ENCODE measurements at regions not wholly inside any gene's neighbourhood (a gene's known extent, or its start where the extent isn't known, plus 50 kb on each side); places are given as distances from the start of the nearest gene placed in this dataset.
"Not testable (repeated sequence)": the region's sequence is repeated elsewhere in the genome, so short reads cannot be mapped to it uniquely, and the experiment has no call there.

- DNase-seq: not testable (repeated sequence)
Measured at GRCh38 chr5:21274361-21274760, 1286.4 kb upstream of the CDH18 start.

GRCh38 chr5:21263361-21263760, 1275.4 kb upstream of the CDH18 start:
- DNase-seq: no peak

GRCh38 chr5:21254161-21254560, 1266.2 kb upstream of the CDH18 start:
- DNase-seq: no peak

GRCh38 chr5:21244982-21245381, 1257.0 kb upstream of the CDH18 start:
- no peak for DNase-seq

- DNase-seq: no peak
Measured at GRCh38 chr5:21238786-21239185, 1250.8 kb upstream of the CDH18 start.

- no peak for DNase-seq
Measured at GRCh38 chr5:21237461-21237860, 1249.5 kb upstream of the CDH18 start.

GRCh38 chr5:21236971-21237427, 1249.0 kb upstream of the CDH18 start:
- DNase-seq: no peak

GRCh38 chr5:21236104-21236503, 1248.1 kb upstream of the CDH18 start:
- DNase-seq: no peak

GRCh38 chr5:21225223-21226064, 1237.4 kb upstream of the CDH18 start:
- no peak for DNase-seq

GRCh38 chr5:21221616-21222015, 1233.6 kb upstream of the CDH18 start:
- no peak for DNase-seq

- no peak for DNase-seq
Measured at GRCh38 chr5:21219966-21220365, 1232.0 kb upstream of the CDH18 start.

- DNase-seq: no peak
Measured at GRCh38 chr5:21219251-21219650, 1231.3 kb upstream of the CDH18 start.

- DNase-seq: no peak
Measured at GRCh38 chr5:21212026-21212425, 1224.0 kb upstream of the CDH18 start.

- no peak for DNase-seq
Measured at GRCh38 chr5:21209409-21209808, 1221.4 kb upstream of the CDH18 start.

- no peak for DNase-seq
Measured at GRCh38 chr5:21199087-21199486, 1211.1 kb upstream of the CDH18 start.

GRCh38 chr5:21195145-21195544, 1207.1 kb upstream of the CDH18 start:
- DNase-seq: no peak

GRCh38 chr5:21185536-21185935, 1197.5 kb upstream of the CDH18 start:
- no peak for DNase-seq

- no peak for DNase-seq
Measured at GRCh38 chr5:21184581-21184980, 1196.6 kb upstream of the CDH18 start.

GRCh38 chr5:21181609-21182125, 1193.7 kb upstream of the CDH18 start:
- DNase-seq: no peak

GRCh38 chr5:21173526-21173925, 1185.5 kb upstream of the CDH18 start:
- DNase-seq: no peak

GRCh38 chr5:21173036-21173435, 1185.0 kb upstream of the CDH18 start:
- no peak for DNase-seq

- no peak for DNase-seq
Measured at GRCh38 chr5:21171038-21171437, 1183.0 kb upstream of the CDH18 start.

GRCh38 chr5:21168557-21168956, 1180.6 kb upstream of the CDH18 start:
- DNase-seq: no peak

GRCh38 chr5:21165344-21165743, 1177.3 kb upstream of the CDH18 start:
- DNase-seq: no peak

GRCh38 chr5:21164425-21164824, 1176.4 kb upstream of the CDH18 start:
- DNase-seq: no peak
